Lower leg skin (tissue), 4 donors: ENCODE measurements at regions not wholly inside any gene's neighbourhood (a gene's known extent, or its start where the extent isn't known, plus 50 kb on each side); places are given as distances from the start of the nearest gene placed in this dataset.

Source experiments
- DNase-seq, 2 donors: peaks; one replicate each; pipeline ENCODE4 v3.0.0-alpha.2; 2019; ENCODE audit warnings: low spot score in 2 of 2
- H3K4me3 ChIP-seq: fragments of 200-600 bp; sonication (generic); 2 replicates; pipeline ENCODE4 v1.5.1; 2017; ENCODE audit warnings: mild to moderate bottlenecking, low read depth; ENCODE audit not compliant: poor library complexity, severe bottlenecking
- POLR2A ChIP-seq, 2 donors: fragments of 450-650 bp; IDR thresholded peaks; one replicate each; pipeline ENCODE4 v1.6.1; 2016 to 2017; ENCODE audit warnings: antibody characterized with exemption in 2 of 2, mild to moderate bottlenecking in 1 of 2, moderate library complexity in 1 of 2
- WGBS, 2 donors: methylation state at CpG; one replicate each; pipeline ENCODE4 v1.1.5; 2018; 5-methylcytosine and 5-hydroxymethylcytosine counted together
- intact Hi-C: fragments of 100-400 bp; cut with DNase I; formaldehyde crosslinking; loops from one replicate; pipeline ENCODE4 v1.15.0; 2023; ENCODE audit warnings: low total_unique reads
- TF ChIP-seq, protein P1 (sequence below), 3 donors: fragments of 450-650 bp; IDR thresholded peaks; one replicate each; pipeline ENCODE4 v1.5.1; 2016; ENCODE audit warnings: antibody characterized with exemption in 3 of 3, mild to moderate bottlenecking in 3 of 3, moderate library complexity in 2 of 3

DNA sequence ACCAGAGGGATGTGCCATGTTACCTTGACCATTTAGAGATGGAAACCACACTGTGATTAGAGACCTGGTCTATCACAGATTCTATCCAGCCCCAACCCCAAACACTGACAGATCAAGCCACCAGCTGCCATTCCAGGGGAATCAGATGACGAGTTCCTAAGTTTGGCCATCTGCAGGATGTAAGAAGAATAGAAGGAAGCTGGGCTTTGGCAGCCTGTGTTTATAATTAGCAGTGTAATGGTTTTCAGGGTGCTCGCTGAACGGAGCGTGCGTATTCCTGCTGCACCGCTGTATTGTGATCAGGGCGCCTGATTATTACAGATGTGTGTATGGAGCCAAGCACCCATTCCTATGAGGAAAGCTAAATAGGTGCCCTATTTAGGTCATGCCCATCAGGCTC, 138.1 kb downstream of the LRRC30 start:
- no peak for TF ChIP-seq POLR2A (IDR thresholded peaks at IDR 0.05)
- TF ChIP-seq, protein P1, sequence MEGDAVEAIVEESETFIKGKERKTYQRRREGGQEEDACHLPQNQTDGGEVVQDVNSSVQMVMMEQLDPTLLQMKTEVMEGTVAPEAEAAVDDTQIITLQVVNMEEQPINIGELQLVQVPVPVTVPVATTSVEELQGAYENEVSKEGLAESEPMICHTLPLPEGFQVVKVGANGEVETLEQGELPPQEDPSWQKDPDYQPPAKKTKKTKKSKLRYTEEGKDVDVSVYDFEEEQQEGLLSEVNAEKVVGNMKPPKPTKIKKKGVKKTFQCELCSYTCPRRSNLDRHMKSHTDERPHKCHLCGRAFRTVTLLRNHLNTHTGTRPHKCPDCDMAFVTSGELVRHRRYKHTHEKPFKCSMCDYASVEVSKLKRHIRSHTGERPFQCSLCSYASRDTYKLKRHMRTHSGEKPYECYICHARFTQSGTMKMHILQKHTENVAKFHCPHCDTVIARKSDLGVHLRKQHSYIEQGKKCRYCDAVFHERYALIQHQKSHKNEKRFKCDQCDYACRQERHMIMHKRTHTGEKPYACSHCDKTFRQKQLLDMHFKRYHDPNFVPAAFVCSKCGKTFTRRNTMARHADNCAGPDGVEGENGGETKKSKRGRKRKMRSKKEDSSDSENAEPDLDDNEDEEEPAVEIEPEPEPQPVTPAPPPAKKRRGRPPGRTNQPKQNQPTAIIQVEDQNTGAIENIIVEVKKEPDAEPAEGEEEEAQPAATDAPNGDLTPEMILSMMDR (IDR thresholded peaks at IDR 0.05), result no peak
- peak in 1 of 2 donors; percentile 66 for DNase-seq
- H3K4me3 ChIP-seq, result no peak overlapping the region
- intact Hi-C loops, result no loop called here
- WGBS, 2 donors, result 75 to 79% methylated on average over 7 of the region's 7 CpGs

DNA sequence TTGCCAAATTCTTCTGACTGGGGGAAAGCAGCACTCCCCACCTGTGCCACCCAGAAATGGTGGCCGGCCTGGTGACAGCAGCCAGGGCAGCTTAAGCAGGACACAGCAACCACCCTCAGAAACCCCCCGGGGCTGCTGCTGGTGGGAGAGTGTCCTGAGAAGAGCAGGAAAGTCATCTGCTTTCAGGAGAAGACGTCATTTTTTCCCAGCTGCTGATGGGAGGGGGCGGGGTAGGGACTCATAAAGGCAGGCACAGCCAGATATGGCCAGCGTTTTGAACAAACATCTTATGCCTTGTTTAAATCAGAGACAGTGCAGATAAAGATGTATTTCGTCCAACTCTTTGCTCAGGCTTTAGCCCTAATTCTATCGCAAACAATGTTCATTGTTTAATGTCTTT, 139.5 kb downstream of the LRRC30 start:
- WGBS, 2 donors, result 35 to 60% methylated on average over 7 of the region's 7 CpGs
- no peak for TF ChIP-seq POLR2A (IDR thresholded peaks at IDR 0.05)
- TF ChIP-seq, protein P1 (IDR thresholded peaks at IDR 0.05), result no peak
- peak in 1 of 2 donors; percentile 82 for DNase-seq
- no peak overlapping the region for H3K4me3 ChIP-seq
- intact Hi-C loops, result no loop called here

DNA sequence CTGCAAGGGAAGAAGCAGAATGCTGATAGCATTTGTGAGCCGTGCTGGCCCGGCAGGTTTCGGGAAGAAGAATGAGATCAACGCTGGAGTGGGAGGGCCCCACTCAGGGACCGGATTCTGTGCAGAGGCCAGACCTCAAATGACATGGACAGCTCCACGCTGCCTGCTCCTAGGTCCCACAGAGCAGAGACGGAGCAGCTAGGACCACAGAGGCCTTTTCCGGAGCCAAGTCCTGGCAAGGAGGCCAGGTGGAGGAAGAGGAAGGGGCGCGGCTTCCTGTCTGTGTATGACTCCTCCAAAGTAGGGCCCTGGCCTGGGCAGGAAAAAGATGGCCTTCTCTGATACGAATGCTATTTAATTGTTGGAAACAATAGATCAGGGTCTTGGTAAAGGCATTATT, 139.9 kb downstream of the LRRC30 start:
- no peak overlapping the region for H3K4me3 ChIP-seq
- no peak for TF ChIP-seq POLR2A (IDR thresholded peaks at IDR 0.05)
- TF ChIP-seq, protein P1 (IDR thresholded peaks at IDR 0.05), result no peak
- WGBS, 2 donors, result 45 to 46% methylated on average over 11 of the region's 11 CpGs
- DNase-seq, result peak in 1 of 2 donors; percentile 88
- intact Hi-C loops, result no loop called here

DNA sequence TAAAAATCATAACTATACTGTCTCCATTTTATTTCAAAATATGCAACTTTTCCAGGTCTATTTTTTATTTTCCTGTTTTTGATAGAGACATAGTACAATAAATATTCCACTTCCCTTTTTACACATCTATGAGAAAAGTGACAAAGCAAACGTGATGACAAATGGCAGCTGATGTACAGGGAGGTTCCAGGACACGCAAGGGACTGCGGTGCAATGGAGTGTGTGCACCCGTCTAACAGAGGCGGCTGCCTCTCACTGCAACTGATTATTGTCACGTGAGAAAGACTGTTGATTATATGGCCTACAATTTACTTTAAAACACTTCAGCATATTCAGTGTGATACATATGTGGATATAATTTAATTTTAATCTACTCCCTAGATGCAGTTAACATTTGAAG, 142.6 kb downstream of the LRRC30 start:
- intact Hi-C loops, result no loop called here
- WGBS, 2 donors, result 74 to 76% methylated on average over 6 of the region's 6 CpGs
- H3K4me3 ChIP-seq, result no peak overlapping the region
- peak in 1 of 2 donors; percentile 70 for DNase-seq
- TF ChIP-seq, protein P1 (IDR thresholded peaks at IDR 0.05), result no peak
- no peak for TF ChIP-seq POLR2A (IDR thresholded peaks at IDR 0.05)

DNA sequence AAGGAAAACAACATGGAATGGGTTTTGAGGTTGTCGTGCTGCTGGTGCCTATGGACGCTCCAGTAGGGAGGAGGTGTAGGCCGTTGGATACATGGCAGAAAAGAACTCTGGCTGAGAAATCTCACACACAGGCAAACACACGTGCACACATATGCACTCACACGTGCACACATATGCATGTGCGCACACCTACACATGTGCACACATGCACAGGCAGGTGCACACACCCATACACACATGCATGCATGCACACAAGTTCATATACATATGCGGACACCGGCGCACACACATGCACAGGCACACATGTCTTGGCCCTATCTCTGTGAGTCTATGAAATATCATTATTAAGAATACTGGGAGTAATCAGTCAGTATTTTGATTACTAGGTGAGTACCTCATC, 150.4 kb downstream of the LRRC30 start:
- DNase-seq, result peak in 1 of 2 donors; percentile 64
- WGBS, 2 donors, result 89 to 94% methylated on average over 9 of the region's 9 CpGs
- intact Hi-C loops, result no loop called here
- H3K4me3 ChIP-seq, result no peak overlapping the region
- TF ChIP-seq POLR2A (IDR thresholded peaks at IDR 0.05), result no peak
- TF ChIP-seq, protein P1 (IDR thresholded peaks at IDR 0.05), result no peak

DNA sequence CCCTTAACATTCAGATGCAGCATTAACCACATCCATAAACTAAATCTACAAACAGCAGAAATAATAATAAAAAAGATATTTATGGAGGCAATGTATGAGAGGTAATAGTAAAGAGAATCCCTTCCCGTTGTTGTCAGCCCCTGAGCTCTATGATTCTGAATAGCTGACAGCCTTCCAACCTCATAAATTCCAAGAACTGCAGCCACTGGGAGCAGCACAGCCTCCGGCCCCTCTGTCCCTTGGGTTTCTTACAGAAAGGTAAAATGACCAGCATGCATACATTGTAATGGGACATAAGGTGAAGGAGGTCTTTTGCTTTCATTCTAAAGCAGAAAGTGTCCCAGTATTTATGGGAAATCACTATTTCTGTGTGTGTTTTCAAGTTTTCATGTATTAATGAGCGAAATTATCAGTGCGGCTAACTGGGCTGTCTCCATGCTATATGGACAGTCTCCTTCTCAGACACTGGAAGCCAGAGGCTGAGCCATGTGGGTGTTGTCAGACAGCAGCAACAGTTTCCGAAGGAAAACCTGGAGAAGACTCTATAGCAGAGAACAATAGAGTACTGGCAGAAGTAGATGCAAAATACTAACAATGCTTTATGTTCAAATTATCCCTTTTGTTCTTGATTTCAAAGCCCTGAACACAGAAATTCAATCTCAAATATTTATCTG, 151.6 kb downstream of the LRRC30 start:
- 58 to 59% methylated on average over 5 of the region's 5 CpGs for WGBS, 2 donors
- DNase-seq, result peak in 1 of 2 donors; percentile 15
- no peak for TF ChIP-seq POLR2A (IDR thresholded peaks at IDR 0.05)
- TF ChIP-seq, protein P1 (IDR thresholded peaks at IDR 0.05), result no peak
- intact Hi-C loops, result no loop called here
- no peak overlapping the region for H3K4me3 ChIP-seq
